CD4-positive, alpha-beta T cell treated with Interferon gamma for 1 hour (primary cell): ENCODE measurements at regions not wholly inside any gene's neighbourhood (a gene's known extent, or its start where the extent isn't known, plus 50 kb on each side); places are given as distances from the start of the nearest gene placed in this dataset.
"Not testable (repeated sequence)": the region's sequence is repeated elsewhere in the genome, so short reads cannot be mapped to it uniquely, and the experiment has no call there.

Experiments used
- DNase-seq: peaks from one replicate; pipeline ENCODE4 v3.0.0-alpha.2; 2020

DNA sequence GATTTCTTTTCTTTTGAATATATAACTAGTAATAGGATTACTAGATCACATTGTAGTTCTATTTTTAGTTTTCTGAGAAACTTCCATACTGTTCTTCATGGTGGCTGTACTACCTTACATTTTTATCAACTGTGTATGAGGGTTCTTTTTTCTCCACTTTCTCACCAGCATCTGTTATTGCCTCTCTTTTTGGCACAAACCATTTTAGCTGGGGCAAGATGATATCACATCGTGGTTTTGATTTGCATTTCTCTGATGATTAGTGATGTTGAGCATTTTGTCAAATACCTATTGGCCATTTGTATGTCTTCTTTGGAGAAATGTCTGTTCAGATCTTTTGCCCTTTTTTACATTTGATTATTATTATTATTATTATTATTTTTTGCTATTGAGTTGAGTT lies 86.1 kb upstream of the TCF21 start:
- no peak for DNase-seq

DNA sequence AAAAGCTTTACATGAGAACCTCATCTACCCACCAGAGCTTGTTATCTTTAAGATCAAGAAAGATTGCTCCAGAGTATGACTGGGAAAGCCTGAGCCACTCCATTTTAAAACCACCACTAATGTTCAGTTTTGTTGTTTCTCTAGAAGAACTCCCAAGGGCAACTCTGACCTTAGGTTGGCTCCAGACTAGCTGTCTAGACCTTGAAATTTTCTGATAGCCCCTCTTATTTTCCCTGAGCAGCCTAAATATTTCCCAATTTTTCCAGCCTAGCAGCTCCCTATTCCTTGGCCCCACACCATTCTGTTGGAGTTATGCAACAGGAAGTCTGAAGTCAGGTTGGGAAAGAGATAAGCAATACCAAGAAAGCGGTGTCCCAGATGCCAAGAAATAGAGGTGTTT lies 84.6 kb upstream of the TCF21 start:
- no peak for DNase-seq

DNA sequence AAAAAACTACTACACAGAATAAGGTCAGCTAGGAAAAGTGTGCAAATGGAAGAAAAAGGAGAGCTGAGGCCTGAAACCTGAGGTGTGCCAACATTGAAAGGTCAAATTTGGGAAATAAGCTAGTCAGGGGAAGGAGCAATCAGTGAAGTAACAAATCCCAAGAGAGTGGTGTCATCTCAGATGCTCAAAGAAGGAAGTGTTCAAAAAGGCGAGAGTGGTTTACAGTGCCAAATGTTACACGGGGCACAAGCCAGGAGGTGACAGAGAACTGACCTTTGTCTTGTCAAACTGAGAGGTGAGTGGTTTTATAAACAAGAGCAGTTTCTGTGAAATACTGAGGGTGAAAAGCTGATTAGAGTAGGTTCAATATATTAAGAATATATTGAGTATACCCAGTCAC lies 83.0 kb upstream of the TCF21 start:
- no peak for DNase-seq

DNA sequence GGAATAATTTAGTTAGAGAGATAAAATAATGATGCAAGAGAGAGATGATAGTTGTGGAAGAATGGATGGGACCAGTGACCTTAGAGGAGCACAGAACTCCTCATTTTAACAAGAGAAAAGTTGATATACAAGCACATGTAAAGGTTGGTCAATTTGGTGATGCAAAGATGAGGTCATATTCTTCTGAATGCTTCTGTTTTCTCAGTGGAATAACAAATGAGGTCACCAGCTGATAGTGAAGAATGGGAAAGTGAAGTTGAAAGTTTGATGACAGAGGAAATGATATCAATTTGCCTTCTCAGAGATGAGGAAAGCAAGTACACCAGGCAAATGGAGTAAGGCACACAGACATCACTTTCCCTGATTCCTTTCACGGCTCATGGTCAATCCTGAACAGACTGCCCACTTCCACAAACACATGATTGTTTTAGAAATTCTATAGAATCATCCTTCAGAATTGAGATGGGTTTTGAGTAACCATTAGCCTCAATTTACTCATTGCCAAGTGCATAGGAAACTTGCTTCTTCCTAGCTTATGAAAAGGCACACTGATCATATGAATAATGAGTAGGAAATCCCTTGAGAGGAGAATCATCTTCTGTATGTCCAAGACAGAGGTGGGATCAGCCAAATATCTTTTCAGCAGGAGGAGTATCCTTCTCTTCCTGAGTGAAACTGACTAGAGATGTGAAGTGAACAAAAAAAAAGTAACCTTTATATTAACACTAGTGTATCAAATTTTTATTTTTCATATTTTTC lies 82.4 kb upstream of the TCF21 start:
- DNase-seq = no peak

DNA sequence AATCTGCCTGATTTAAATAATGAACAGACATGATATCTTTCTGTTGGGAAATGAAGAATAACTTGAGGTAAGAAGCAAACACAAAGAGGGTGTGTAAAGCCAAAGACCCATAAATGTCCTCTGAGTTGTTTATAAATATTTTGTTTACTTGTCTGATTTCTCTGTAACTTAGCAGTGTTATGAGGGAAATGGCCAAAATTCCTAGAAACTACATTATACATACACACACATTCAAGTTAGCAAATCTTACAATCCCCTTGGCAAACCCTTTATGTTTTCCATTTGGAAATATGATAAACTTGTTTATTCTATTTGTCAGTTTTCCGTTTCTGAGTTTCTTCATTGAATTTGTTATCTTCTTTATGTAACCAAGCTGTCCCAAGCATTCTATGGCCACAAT lies 81.4 kb upstream of the TCF21 start:
- DNase-seq = no peak

DNA sequence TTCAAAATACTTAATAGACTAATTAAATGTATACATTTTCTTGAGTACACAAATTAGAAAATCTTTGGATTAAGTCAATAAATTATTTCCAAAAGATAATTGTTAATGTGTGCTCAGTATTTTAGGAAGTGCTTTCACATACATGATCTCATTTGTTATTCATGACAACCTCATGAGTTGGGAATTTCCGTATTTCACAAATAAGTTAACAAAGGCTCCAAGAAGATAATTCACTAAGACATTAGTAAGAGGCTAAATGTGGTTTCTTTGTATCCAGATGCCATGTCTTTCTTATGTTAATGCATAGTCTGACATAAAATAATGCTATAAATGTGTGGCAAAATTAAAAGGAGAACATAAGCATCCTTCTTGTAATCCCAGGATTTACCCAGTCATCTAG lies 79.5 kb upstream of the TCF21 start:
- DNase-seq = no peak

DNA sequence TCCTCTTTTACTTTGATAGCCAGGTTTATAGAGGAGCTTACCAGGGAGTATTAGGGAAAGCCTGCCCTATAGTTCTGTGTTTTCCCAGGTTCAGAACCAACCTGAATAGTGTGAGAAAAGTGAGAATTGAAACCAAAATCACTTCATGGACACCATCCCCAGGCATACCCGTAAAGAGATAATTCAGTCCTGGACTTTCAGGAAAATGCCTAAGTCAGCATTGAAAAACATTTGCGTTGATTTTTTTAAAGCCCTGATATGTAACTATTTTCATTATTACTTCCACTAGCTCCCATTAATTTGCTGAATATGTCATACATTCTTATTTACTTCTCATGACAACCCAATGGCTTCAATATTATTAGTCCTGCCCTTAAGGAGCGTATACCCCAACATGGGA lies 77.4 kb upstream of the TCF21 start:
- no peak for DNase-seq

DNA sequence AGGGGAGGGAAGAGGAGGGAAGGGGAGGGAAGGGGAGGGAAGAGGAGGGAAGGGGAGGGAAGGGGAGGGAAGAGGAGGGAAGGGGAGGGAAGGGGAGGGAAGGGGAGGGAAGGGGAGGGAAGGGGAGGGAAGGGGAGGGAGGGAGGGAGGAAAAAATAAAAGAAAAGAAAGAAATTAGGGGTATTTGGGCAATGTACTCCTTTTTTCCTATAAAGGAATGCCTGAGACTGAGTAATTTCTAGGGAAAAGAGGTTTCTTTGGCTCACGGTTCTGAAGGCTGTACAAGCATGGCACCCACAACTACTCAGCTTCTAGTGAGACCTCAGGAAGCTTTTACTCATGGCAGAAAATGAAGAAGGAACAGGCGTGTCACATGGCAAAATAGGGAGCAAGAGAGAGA lies 76.5 kb upstream of the TCF21 start:
- not testable (repeated sequence) for DNase-seq

DNA sequence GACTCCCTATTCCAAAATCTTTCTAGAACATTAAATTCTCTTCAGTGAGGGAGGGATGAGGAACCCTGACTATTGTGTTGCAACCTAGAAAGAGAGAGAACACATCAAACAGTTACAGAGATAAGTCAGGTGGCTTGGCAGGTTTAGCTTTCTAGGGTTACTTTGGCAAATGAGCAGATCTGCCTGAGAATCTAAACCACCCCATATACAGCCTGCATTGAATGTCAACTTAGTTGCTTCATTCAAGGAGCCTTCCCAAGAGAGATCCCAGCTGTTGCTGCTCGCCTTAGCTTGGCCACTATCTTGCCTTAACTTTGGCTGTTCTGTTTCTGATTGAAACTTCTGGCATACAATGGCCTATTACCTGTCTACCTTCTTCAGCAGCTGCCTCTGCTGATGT lies 74.7 kb upstream of the TCF21 start:
- no peak for DNase-seq

DNA sequence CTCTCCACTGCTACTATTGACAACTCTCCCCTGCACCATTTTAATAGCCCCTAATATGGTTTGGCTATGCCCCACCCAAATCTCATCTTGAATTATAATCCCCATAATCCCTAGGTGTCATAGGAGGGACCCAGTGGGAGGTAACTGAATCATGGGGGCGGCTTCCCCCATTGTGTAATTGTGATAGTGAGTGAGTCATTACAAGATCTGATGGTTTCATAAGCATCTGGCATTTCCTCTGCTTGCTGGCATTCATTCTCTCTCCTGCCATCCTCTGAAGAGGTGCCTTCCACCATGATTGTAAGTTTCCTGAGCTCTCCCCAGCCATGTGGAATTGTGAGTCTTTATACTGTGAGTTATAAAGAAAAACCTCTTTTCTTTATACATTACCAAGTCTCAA lies 74.1 kb upstream of the TCF21 start:
- DNase-seq = no peak

DNA sequence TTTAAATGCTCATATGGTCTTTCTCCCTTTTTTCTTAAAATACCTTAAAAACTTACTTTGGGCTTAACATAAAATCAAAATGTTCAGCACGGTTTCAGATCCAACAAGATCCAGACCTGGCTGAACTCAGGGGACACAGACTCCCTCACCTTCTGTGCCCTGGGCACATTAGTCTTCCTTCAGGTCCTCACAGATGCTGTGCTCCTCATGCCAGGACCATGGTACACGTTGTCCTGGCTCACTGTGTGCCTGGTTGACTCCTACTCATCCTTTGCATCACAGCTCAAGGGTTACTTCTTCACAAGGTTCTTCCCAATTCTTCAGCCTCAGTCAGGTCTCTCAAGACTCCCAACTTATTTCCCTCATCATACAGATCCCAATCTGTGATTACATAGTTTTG lies 73.6 kb upstream of the TCF21 start:
- DNase-seq = no peak

DNA sequence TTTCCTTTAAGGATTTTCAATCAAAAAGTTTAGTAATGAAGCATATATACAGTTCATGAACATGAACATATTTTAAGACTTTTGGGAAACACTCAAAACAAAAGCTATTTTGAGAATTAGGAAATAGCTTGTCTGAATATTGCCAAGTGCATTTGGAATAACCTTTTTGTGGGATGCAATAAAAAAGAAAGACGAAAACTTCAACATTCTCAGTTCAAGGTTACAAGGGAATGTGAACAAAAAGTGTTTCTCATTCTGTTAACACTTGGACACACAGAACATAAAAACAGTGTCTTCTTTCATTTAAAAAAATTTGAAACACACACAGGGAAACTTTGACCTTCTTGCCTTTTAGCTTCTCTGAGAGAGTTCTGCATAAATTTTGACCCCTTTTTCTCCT lies 72.7 kb upstream of the TCF21 start:
- no peak for DNase-seq

DNA sequence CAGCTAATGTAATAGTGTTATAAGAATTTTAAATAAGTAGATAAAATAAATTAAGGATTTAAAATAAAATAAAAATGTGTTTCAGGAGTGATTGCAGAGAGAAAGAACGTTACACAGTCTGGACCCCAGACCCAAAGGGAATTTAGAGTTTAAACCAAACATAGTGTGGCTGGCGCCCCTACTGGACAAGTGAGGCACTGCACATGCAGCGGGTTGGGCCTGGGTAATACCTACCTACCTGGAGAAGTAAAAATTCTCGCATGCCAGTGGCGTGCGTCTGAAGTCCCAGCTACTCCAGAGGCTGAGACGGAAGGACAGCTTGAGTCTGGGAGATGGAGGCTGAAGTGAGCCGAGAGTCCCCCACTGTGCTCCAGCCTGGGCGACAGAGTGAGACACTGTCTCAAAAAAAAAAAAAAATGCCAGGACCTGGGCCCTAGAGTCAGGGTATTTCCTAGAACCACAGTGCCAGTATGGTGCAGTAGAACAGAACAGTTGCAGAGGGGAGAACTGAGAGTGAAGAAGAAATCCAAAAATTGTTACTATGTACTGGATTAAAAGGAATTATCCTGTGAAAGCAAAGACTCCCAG lies 71.4 kb upstream of the TCF21 start:
- no peak for DNase-seq

DNA sequence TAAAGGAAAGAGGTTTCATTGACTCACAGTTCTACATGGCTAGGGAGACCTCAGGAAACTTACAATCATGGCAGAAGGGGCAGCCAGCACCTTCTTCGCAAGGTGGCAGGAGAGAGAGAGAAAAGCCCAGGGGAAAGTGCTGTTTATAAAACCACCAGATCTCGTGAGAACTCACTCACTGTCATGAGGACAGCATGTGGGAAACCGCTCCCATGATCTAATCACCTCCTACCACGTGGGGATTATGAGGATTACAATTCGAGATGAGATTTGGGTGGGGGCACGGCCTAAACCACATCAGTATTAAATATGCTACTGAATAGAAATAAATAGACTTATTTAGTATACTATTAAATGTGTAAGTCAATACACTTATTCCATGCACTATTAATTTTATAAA lies 70.6 kb upstream of the TCF21 start:
- DNase-seq = no peak

DNA sequence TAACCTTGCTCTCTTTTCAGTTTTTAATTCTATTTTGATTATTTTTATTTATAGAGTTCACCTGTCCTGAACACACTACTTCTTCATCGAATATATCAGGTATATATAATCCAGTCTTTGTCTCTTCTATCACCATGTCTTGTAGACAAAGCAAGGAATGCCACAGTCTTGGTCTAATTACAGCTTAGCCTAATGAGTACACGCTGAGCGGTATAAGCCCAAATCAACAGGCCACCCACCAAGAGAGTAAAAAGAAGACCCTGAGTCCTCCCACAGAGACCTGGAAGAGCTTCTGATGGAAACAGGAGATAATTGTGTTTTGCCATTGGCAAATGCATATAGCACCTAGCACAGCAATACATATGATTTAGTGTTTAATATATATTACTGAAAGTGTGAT lies 68.7 kb upstream of the TCF21 start:
- no peak for DNase-seq

DNA sequence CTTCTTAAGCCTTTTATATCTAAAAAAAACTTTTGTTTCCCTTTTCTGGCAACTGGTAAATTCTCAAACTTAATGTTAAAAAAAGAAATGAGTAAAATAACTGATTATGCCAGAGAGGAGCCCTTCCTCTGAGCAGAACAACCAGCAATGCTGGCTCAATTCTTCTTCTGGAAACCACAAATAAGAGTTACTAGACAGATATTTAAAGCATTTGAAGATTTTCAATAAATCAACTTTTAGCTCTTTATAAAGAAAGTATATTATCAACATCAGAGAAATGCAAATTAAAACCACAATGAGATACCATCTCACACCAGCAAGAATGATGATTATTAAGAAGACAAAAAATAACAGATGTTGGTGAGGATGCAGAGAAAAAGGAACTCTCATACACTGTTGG lies 61.1 kb upstream of the TCF21 start:
- no peak for DNase-seq

DNA sequence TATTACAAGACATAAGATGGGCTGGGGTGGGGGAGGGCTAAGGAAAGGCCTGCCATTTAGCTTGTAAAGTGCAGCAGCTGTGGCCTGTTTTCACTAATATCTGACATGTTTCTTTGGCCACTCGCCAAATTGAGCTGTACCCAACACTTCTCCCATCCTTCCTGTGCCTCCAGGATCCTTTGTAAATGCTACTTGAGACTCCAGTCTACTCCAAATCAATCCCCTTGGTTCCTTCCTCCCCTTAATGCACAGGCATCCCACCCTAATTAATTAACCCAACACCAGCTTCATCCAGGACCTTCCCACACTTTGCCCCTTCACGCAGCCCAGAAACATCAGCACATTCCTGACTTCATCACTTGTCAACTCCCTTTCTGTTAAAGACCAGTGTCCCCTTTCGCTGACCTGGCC lies 55.0 kb upstream of the TCF21 start:
- no peak for DNase-seq

DNA sequence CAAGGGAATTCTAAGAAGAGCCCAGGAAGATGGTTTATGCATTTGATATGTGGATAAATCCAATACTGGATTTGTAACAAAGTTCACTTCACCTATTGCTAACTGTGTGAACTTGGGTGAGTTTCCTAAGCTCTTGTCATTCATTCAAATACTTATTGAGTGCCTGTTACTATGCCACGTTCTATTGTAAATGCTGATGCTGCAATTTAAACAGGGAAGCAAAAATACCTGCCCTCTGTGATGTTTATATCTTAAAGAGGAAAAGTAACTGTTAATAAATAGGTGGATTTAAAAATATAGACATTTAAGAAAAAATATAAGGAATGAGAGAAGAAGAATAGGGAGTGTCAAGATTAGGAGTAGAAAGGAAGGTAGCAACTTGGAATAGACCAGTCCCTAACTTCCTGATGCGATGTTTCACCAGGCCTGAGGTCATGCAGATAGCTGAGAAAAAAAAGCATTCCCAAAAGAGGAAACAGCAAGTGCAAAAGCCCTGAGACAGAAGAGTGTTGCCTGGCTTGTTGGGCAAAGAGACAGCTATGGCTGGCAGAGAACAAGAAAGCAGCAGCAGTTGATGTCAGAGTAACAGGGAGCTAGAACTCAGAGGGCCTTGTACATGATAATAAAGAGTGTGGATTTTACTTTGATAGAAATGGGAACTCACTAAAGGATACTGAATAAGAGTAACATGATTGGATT lies 54.3 kb upstream of the TCF21 start:
- no peak for DNase-seq

DNA sequence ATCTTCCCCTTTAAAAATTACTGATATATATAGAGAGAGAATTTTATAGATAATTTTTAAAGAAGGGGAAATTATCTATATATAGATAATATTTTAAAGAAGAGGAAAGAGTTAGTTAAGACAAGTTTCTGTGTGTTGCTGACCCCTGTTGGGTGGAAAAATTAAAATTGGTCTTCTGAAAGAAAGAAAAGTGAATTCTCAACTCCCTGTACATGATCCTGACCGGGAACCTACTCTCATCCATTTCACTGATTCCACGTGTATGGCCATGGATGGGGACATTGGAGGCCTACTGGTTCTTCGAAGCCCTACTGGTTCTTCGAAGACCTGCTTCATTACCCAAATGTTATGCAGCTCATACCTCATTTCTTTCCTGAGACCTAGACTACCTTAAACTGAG lies 53.0 kb upstream of the TCF21 start:
- DNase-seq = no peak

DNA sequence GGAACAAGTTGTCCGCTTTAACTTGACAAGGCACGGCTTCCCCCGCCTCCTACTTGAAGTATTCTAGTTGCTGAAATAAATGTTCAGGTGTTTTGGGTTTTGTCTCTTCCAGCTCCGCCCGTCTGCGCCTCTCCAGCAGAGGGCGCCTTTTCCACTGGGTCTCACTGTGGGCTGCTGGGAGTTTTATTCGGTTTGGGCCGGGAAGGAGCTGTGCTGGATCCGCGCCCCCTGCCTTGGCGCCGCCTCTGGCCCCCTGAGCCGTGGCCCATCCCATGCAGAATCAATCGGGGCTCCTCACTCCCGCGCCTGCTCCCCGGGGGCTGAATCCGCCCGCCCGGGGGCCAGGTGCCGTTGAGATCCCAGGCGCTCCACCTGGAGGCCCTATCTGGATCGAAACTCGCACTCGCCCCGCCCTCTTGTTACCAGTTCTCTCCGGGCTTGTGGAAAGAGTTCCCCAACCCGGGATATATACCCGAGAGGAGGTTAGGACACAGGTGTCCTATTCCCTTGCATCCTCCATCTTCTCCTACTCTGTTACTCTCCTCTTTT lies 51.0 kb upstream of the TCF21 start:
- DNase-seq = peak; percentile 16
